RWPE2 (cell line): ENCODE measurements at regions not wholly inside any gene's neighbourhood (a gene's known extent, or its start where the extent isn't known, plus 50 kb on each side); places are given as distances from the start of the nearest gene placed in this dataset.
"Not testable (repeated sequence)": the region's sequence is repeated elsewhere in the genome, so short reads cannot be mapped to it uniquely, and the experiment has no call there.

Source experiments
- ATAC-seq: fragments of 200-7000 bp; cut with Tn5 transposase; 3 replicates; pipeline ENCODE4 v1.9.1; 2021; ENCODE audit warnings: low read depth
- DNase-seq: peaks from one replicate; pipeline ENCODE4 v3.0.0-alpha.2; 2020; ENCODE audit warnings: low spot score
- H3K27ac ChIP-seq: fragments of 450-650 bp; 2 replicates; pipeline ENCODE4 v1.5.1; 2017; ENCODE audit warnings: mild to moderate bottlenecking; ENCODE audit not compliant: poor library complexity, severe bottlenecking
- H3K27me3 ChIP-seq: fragments of 250-450 bp; sonication (Bioruptor Pico); 2 replicates; pipeline ENCODE4 v1.5.1; 2021; ENCODE audit warnings: mild to moderate bottlenecking, moderate library complexity; ENCODE audit not compliant: insufficient read depth, poor library complexity, severe bottlenecking
- H3K36me3 ChIP-seq: fragments of 250-450 bp; sonication (Bioruptor Pico); 2 replicates; pipeline ENCODE4 v1.5.1; 2020; ENCODE audit warnings: low read depth, mild to moderate bottlenecking, moderate library complexity
- H3K4me1 ChIP-seq: fragments of 250-450 bp; sonication (Bioruptor Pico); 2 replicates; pipeline ENCODE4 v1.5.1; 2021; ENCODE audit warnings: mild to moderate bottlenecking, moderate library complexity; ENCODE audit not compliant: insufficient read depth, poor library complexity, severe bottlenecking
- H3K4me3 ChIP-seq: fragments of 250-450 bp; sonication (Bioruptor Pico); 2 replicates; pipeline ENCODE4 v1.5.1; 2021; ENCODE audit warnings: mild to moderate bottlenecking, moderate library complexity; ENCODE audit not compliant: severe bottlenecking
- H3K9me3 ChIP-seq: fragments of 250-450 bp; sonication (Bioruptor Pico); 2 replicates; pipeline ENCODE4 v1.5.1; 2021; ENCODE audit warnings: mild to moderate bottlenecking, moderate library complexity; ENCODE audit not compliant: severe bottlenecking
- TF ChIP-seq, protein P1 (sequence below): fragments of 450-650 bp; IDR thresholded peaks from one replicate; pipeline ENCODE4 v1.5.1; 2017; ENCODE audit warnings: mild to moderate bottlenecking, moderate library complexity; ENCODE audit not compliant: poor library complexity, severe bottlenecking

DNA sequence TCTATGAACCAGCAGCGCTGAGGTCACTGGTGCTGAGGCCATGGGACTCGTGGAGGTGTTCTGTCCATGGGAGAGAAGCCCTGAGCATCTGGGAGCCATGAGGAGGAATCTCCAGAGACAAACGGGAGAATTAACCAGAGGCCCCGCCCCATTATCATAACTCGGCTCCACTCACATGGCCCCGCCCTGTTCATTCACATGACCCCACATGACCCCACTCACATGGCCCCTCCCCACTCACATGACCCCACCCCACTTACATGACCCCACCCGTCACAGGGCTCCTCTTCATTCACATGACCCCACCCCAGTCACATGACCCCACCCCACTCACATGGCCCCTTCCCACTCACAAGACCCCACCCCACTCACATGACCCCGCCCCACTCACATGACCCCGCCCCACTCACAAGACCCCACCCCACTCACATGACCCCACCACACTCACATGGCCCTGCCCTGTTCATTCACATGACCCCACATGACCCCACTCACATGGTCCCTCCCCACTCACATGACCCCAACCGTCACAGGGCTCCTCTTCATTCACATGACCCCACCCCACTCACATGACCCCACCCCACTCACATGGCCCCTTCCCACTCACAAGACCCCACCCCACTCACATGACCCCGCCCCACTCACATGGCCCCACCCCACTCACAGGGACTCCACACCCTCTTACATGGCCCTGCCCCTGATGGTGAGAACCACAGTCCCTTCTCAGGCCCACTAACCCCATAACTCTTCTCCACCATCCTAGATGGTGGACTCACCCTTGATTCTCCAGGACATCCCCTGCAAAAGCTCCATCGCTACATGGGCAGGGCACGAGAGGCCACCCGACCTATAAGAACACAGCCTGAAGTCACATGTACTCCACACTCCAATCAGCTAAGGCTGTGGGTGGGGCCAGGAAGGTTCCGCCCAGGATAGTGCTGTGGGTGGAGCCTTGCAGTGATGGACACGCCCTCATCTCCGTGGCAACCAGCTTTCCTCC lies 151.1 kb upstream of the SFSWAP start:
- TF ChIP-seq, protein P1, sequence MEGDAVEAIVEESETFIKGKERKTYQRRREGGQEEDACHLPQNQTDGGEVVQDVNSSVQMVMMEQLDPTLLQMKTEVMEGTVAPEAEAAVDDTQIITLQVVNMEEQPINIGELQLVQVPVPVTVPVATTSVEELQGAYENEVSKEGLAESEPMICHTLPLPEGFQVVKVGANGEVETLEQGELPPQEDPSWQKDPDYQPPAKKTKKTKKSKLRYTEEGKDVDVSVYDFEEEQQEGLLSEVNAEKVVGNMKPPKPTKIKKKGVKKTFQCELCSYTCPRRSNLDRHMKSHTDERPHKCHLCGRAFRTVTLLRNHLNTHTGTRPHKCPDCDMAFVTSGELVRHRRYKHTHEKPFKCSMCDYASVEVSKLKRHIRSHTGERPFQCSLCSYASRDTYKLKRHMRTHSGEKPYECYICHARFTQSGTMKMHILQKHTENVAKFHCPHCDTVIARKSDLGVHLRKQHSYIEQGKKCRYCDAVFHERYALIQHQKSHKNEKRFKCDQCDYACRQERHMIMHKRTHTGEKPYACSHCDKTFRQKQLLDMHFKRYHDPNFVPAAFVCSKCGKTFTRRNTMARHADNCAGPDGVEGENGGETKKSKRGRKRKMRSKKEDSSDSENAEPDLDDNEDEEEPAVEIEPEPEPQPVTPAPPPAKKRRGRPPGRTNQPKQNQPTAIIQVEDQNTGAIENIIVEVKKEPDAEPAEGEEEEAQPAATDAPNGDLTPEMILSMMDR = no peak
- no peak overlapping the region for H3K27ac ChIP-seq
- ATAC-seq (no peak), DNase-seq (no peak)
- no peaks in the 10 kb centered on the region for H3K4me1 ChIP-seq
- H3K4me3 ChIP-seq = no peak overlapping the region
- H3K9me3 ChIP-seq = no peaks in the 10 kb centered on the region
- H3K36me3 ChIP-seq = no peaks in the 10 kb centered on the region
- H3K27me3 ChIP-seq = peaks cover 2% of the 10 kb centered on the region

GRCh38 chr12:131561051-131561450 lies 149.8 kb upstream of the SFSWAP start:
- H3K9me3 ChIP-seq = no peaks in the 10 kb centered on the region
- ATAC-seq (no peak), DNase-seq (no peak)
- H3K4me3 ChIP-seq = no peak overlapping the region
- TF ChIP-seq, protein P1 = no peak
- no peaks in the 10 kb centered on the region for H3K36me3 ChIP-seq
- H3K27me3 ChIP-seq = peaks cover 7% of the 10 kb centered on the region
- H3K27ac ChIP-seq = no peak overlapping the region
- H3K4me1 ChIP-seq = no peaks in the 10 kb centered on the region

GRCh38 chr12:131561891-131562684 lies 148.8 kb upstream of the SFSWAP start:
- no peak for ATAC-seq
- H3K4me1 ChIP-seq = no peaks in the 10 kb centered on the region
- TF ChIP-seq, protein P1 = no peak
- no peak overlapping the region for H3K27ac ChIP-seq
- DNase-seq = no peak
- H3K4me3 ChIP-seq = no peak overlapping the region
- H3K9me3 ChIP-seq = no peaks in the 10 kb centered on the region
- no peaks in the 10 kb centered on the region for H3K36me3 ChIP-seq
- H3K27me3 ChIP-seq = peaks cover 7% of the 10 kb centered on the region

GRCh38 chr12:131564138-131564727 lies 146.7 kb upstream of the SFSWAP start:
- not testable (repeated sequence) for DNase-seq, H3K36me3 ChIP-seq, H3K27ac ChIP-seq, H3K4me3 ChIP-seq, H3K27me3 ChIP-seq, H3K4me1 ChIP-seq, H3K9me3 ChIP-seq
- 0 out of 3 replicates have a peak, but pooled peaks have one; percentile 35 for ATAC-seq

DNA sequence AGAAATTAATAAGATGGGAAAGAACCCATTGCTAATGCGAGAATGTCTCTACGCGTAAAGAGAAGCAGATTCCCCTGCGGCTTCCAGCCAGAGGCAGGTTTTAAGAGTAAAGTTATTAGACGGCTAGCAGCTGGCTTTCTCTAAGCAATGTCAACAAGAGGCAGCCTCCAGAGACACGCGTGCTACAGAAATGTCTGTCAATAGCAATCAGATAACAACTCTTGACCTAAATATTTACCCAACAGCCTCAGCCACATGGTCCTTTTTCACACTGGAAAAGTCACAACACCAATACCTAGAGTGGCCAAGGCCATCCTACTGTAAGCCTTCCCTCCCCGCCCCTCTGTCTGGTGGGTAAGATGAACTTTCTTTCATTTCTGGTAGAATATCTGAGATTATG lies 146.0 kb upstream of the SFSWAP start:
- Histone ChIP-seq H3K36me3 (no peaks in the 10 kb centered on the region), H3K9me3 (no peaks in the 10 kb centered on the region), H3K27ac (no peak overlapping the region), H3K4me1 (no peaks in the 10 kb centered on the region), H3K4me3 (no peak overlapping the region), H3K27me3 (peaks cover 7% of the 10 kb centered on the region)
- ATAC-seq = no peak
- TF ChIP-seq, protein P1 = no peak
- DNase-seq = no peak
